ENCODE measurements at regions not wholly inside any gene's neighbourhood (a gene's known extent, or its start where the extent isn't known, plus 50 kb on each side); places are given as distances from the start of the nearest gene placed in this dataset.
"Not testable (repeated sequence)": the region's sequence is repeated elsewhere in the genome, so short reads cannot be mapped to it uniquely, and the experiment has no call there.

DNA sequence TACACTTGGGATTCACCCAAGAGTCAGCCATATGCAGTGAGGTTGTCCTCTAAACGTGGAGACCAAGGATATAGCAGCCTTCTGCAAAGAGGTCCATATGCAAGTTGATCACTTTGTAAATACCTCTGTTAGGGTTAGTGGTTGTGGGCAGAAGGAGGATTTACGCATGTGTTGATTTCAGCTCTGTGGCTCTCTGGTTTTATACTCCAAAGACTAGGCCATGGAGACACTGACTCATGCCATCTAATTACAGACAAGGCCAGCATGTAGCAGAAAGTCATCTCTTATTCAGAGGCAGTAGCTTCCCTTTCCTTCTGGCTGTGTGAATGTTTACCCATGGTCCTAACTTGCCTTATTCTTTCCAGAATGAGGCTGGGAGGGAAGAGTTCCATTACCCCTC is 140.9 kb upstream of the GOLGA6L4 start:
- not testable (repeated sequence) for DNase-seq (ENCODE audit: low read depth)

DNA sequence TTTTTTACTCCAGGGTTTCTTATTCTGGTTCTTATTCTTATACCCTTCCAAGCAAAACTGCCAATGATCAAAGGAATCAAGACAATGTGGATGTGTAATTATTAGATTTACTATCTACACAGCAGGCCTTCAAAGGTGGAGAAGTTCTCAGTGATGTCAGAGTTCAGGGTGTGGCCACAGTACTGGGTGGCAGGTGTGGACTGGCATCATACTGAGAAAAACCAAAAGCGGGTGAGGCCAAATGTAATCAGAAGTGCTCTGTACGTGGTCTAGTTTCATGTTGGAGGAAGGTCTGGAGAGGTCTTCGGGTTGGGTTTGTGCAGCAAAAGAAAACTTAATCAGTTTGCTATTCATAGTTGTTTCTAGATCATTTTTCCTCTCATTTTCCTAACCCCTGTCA is 138.5 kb upstream of the GOLGA6L4 start:
- not testable (repeated sequence) for DNase-seq (ENCODE audit: low read depth)

DNA sequence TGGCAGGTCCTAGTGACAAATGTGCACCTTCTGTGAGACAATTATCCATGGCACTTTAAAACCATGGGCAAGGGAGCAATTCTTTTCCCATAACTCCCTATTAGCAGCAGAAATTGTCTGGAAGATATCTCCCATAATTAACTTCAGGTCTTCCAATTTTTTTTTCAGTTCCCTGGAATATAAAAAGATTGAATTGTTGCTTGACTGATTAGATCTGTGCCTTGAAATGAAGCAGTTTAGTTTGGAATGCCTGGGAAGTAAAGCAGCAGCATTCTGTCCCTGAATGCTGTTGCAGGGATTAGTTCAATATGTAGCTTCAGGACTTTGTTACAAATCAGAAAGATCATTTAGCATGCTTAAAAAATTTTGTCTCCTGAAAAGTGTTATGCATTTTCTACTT is 137.0 kb upstream of the GOLGA6L4 start:
- DNase-seq (ENCODE audit: low read depth): no peak

DNA sequence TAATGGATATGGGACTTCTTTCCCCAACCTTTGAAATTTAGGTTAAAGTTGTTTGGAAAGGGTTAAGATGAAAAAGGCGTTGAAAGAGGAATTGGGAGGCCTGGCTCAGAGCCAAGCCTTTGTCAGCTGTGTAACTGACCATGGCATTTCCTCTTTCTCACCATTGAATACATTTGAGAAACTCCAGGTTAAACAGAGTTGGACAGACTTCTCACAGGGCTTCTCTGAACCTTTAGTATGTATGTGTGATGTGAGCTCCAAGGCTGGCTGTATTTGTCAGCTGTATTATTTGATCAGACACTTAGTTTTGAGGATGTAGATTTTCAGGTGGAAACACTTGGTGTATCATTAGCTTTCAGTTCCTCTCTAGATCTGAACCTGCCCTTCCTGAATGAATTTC is 136.4 kb upstream of the GOLGA6L4 start:
- DNase-seq (ENCODE audit: low read depth): no peak

DNA sequence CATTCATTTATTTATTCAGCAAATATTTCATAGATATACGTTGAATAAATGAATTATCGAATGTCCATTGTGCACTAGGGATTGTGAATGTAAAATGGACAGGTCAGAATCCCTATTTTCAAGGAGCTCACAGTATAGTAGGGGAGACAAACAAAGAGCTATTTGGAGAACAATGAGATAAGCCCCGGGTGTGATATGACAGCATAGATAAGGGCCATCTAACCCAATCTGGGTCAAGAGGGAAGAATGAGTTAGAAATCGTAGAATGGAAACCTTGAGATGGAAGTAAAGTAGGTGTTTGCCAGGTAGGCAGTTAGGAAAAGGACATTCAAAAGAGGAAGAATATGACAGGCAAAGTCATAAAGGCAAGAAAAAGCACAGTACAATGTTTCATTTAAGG is 132.2 kb upstream of the GOLGA6L4 start:
- no peak for DNase-seq (ENCODE audit: low read depth)

DNA sequence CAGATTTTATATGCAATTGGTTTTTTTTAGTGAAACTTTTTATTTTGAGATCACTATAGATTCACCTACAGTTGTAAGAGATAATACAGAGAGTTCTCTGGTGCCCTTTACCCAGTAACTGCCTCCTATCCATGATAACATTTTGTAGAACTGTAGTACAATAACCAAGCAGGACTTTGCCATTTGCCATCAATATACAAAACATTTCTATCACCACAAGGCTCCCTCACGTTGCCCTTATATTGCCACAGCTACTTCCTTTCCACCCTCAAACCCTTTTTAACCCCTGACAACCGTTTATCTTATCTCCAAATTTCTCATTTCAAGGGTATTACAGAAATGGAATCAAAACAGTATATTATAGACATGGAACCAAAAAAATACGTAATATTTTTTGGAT is 130.7 kb upstream of the GOLGA6L4 start:
- no peak for DNase-seq (ENCODE audit: low read depth)

DNA sequence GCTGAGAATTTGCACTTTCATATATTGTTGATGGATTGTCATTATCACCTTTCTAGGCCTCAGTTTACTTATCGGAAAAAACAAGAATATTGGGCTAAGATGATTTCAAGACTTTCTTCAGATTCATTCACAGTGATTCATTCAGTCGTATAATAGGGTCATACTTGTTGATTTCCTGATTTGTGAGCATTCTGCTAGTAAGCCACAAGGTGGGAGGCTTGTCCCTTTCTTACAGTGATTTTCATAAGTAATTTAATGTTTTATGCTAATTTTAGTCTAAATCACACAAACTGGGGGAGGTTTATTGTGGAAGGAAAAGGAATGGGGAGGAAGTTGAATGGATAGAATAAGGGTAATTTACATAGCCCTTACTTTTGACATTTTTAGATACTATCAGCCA is 126.8 kb upstream of the GOLGA6L4 start:
- no peak for DNase-seq (ENCODE audit: low read depth)

DNA sequence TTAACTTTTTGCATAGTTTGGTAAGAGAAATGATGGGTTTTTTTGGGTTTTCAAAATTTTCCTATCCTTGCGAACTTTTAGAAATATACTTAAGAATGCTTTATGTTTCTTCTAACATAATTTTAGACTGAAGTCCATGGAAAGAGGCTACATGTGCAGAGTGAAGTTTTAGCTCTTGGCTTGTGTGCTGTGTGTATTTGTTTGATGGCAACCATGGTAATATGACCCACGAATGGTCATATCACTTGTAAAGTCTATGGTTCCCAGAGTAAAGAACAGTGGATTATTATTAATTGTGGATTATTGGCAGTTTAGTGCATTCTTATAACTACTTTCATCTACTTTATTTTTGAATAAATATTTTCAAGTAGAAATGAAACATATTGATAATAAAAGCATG is 124.0 kb upstream of the GOLGA6L4 start:
- DNase-seq (ENCODE audit: low read depth): no peak

DNA sequence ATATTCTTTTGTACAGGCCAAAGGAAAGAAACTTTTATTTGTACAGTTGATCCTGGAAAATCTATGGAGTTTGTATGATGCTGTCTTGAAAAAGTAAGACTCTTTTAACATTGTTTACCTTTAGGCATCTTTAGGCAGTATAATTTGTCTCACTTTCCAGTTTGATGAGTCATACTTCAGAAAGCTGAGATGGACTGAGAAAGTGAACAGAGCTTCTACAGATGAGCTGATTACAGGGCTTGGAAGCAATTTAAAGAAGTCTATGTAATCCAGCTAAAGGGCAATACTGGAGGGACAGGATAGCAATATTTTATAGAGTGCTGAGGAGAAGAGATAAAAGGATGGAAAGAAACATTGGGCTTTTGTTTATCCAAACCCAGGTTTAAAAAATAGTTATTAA is 123.5 kb upstream of the GOLGA6L4 start:
- no peak for DNase-seq (ENCODE audit: low read depth)

DNA sequence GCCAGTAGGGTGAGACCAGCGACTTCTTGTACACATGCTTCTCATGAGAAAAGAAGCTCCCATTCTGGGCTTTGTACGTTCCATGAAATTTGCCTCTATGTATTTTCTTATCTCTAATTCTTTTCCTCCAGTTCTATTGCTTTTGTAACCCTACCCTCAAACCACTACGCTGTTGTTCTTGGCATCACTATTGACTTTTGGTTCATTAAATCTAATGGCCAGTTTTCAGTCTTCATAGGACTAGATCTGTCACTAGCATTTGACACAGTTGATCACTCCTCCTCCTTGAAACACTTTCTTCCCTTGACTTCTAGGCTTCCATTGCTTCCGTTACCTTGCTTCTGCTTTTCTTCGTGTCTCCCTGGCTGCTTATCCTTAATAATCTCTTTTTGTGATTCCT is 121.7 kb upstream of the GOLGA6L4 start:
- no peak for DNase-seq (ENCODE audit: low read depth)

DNA sequence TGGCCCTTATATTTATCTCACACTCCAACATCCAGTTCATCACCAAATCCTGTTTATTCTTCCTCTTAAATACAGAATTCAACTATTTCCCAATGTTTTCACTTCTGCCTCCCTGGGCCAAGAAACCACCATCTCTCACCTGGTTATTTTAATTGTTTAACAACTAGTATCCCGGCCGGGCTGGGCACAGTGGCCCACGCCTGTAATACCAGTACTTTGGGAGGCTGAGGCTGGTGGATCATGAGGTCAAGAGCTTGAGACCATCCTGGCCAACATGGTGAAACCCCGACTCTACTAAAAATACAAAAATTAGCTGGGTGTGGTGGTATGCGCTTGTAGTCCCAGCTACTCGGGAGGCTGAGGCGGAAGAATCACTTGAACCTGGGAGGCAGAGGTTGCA is 120.9 kb upstream of the GOLGA6L4 start:
- not testable (repeated sequence) for DNase-seq (ENCODE audit: low read depth)

DNA sequence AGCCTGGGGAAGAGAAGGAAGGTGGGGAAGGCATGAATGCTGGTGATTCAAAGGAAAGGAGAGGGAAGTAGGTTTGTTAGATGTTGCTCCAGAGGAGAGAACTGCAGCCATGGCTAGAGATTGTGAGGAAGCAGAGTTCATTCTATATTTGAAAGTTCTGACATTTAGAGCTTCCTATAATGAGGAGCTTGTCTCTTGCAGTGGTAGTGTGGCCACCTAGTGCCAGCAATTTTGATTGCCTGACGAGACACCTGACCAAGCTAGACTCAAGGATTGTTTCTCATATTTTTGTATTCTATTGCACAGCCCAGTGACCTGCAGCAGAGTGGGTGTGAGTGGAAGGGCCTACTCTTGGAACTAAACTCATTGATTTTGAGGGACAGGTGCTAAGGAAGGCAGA is 116.2 kb upstream of the GOLGA6L4 start:
- not testable (repeated sequence) for DNase-seq (ENCODE audit: low read depth)

DNA sequence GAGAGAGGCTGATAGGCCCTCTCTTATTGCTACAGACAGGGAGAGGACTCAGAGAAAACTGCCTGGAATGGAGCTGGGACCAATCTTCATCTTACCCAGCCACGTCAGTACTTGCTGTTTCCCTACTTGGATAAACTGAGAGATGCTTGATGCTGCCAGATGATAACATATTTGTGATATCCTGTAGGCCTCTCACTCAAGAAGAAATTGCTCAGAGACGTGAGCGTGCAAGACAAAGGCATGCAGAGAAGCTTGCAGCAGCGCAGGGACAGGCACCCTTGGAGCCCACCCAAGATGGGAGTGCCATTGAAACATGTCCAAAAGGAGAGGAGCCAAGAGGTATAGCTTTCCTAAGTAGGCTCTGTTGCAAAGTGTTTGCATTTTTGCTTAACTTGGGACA is 114.7 kb upstream of the GOLGA6L4 start:
- not testable (repeated sequence) for DNase-seq (ENCODE audit: low read depth)

DNA sequence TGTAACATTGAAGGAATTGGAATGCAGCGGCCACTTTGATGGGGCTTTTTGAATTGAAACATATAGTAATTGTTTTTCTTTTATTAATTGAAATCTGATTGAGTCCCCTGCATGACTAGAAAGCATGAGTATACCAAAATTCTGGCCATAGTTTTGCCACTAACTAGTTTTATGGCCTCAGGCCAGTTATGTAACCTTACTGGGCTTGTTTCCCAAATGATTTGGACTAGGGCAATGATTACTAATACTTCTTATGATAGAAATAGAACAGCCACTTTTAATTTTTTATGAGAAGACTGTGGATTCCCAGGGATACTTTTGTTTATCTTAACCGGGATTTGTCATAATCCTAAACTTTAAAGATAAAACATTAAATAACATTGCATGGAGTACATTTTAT is 106.9 kb upstream of the GOLGA6L4 start:
- not testable (repeated sequence) for DNase-seq (ENCODE audit: low read depth)

DNA sequence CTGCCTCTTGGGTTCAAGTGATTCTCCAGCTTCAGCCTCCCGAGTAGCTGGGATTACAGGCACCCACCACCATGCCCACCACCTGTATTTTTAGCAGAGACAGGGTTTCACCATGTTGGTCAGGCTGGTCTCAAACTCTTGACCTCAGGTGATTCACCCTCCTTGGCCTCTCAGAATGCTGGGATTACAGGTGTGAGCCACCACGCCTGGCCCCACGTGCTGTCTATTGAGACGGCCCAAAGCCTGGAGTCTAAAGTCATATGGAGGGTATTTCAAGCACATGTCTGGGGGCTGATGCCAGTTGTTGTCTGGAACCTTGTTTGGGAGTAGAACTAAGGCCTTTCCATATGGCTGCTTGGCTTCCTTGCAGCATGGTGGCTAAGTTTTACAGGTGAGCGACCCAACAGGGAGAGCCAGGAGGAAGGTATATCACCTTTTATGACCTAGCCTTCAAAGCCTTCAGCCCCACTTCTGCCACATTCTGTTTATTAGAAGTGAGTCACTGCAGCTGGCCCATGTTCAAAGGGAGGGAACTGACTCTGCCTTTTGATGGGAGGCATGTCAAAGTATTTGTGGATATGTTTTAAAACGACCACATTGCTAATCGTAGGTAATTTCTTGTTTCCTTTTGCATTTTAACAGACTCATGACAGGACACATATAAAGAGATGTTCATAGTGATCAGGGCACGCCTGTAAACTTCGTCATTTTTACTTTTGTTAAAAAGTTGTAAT is 105.3 kb upstream of the GOLGA6L4 start:
- not testable (repeated sequence) for DNase-seq (ENCODE audit: low read depth)

DNA sequence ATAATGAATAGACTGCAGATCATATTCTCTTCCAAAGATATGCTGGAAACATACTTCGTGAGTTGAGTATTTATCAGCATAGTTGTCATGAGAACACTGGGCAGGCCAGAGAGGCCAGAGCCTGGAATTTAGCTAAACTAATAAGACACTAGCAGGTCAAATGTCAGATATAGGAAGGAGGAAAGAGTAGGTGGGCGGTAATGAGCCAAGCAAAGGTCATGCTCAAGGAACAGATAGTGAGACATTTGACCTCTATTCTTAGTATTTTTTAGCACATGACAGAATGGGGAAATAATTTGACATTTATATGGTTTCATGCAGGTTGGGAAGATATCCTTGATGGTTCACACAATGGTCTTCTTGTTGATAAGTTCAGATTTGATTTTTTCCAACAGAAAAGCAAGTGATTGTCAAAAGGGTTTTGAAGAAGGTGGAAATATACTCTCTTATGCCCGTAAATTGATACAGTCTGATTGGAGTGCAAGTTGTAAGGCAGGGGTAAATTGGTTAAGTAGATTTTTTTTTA is 99.6 kb upstream of the GOLGA6L4 start:
- not testable (repeated sequence) for DNase-seq (ENCODE audit: low read depth)

DNA sequence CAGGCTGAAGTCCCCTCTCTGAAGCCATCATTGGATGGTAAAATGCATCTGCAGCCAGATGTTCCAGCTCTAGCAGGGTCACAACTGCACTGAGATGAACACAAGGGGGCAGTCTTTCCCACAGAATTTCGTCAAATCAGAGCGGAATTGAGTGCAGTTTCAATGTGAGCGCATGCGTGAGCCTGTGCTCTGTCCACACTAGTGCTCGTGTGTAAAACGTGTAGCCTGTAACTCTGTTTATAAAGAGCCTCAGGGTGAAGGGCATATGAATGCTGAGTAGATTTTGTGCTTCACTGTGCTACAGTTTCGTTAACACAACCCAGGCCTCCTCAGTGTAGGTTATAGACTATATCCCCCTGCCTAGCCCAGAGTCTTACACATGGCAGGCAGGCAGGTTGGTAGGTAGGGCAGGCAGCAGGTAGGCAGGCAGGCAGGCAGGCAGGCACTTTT is 92.7 kb upstream of the GOLGA6L4 start:
- DNase-seq (ENCODE audit: low read depth): peak; percentile 54

DNA sequence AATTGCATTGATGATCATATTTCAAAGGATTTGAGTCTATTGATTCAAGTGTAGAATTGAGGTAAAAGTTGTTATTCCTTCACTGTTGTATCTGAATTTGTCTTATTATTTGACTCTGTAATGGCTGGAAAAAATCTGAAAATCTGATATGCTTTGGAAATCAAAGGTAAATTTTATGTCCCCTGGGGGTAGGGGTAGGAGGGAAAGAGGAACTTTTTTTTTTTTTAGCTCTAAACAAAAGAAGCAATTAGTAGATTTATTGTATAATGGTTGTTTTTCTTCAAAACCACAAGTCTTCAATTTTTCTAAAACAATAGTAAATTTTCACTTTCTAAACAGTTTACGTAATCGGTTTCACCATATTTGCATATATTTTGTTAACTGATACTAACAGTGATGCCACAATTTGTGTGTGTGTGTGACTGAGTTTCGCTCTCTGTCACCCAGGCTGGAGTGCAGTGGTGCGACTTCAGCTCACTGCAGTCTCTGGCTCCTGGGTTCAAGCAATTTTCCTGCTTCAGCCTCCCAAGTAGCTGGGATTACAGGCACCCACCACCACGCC is 91.7 kb upstream of the GOLGA6L4 start:
- DNase-seq (ENCODE audit: low read depth): no peak

DNA sequence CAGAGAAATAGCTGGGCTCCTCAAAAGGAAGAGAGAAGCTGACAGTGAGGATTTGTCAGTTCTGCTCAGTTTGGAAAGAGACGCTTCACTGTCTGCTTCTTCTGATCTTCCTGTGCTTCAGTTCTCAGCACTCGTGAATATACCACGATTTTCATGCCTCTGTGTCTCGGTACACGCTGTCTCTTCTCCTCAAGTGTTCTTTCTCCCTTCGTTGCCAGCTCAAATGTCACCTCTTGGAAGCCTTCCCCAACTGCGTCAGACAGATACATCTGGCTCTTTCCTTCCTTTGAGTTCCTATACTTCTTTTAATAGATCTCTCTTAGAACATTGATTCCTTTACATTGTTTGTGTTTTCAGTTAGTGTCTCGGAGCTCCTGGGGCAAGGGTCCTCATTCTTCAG is 90.6 kb upstream of the GOLGA6L4 start:
- not testable (repeated sequence) for DNase-seq (ENCODE audit: low read depth)

DNA sequence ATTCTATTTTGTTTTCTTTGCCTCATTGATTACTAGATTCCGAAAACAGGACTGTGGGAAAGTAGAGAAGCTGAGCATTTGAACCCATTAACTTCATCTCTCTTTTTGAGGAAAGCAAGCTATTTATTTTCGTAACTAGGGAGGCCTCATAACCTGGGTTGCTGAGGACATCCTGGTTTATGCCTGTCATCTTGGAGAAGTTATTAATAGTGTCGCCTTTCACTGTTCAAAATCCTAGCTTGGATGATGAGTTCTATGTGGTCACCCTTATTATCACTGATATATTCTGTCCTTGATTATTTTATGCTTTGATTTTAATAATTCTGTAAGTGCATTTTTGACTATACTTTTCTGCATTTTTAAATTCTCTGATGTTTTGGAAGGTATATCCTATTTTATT is 89.3 kb upstream of the GOLGA6L4 start:
- DNase-seq (ENCODE audit: low read depth): not testable (repeated sequence)

DNA sequence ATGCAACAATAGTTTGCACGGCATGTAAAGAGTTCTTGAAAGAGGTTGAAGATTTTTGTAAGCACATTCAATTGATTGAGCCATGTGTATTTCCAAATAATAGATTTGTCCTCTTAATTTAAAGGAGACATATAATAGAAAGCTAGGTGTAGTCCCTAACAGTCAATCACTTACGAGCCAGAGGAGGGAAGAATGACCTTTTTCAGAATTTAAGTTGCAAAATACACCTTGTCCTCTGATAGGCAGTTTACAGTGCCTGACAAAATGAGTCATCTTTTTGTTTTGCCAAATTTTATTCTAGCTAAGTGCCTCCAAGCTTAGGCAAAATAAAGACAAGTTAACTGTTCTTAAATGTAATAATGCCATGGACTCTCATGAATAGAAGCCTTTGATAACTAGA is 88.3 kb upstream of the GOLGA6L4 start:
- not testable (repeated sequence) for DNase-seq (ENCODE audit: low read depth)

DNA sequence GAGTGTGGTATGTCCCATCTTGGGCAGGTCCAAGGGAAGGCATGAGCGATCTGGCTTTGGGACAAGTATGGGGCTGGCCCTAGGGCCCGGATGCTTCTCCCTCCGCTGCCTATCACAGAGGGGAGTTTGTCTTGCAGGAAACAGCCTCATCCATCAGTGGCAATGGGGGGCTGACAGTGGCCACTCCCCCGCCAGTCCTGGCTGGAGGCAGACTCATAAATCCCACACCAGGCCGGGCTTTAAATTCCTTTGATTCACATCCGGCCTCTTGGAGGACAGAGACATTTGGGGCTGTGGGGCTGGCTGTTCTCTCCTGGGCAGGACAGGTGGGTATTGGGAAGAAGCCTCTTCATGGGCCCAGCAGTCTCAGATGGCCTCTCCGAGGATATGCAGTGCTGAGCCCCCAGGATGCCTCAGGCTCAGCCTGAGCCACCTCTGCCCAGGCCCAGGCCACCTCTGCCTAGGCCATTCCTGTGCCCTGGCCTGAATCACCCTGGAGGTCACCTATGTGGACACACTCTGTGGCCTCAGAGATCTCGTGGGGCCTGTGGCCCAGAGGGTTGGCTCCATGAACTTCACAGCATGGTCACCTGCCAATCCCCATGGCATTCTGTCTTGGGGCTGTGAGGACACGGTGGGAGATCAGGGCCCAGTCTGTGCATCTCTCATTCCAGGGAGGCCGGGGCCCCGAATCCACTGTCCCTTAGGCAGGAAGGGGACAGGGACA is 84.2 kb upstream of the GOLGA6L4 start:
- DNase-seq (ENCODE audit: low read depth): no peak

DNA sequence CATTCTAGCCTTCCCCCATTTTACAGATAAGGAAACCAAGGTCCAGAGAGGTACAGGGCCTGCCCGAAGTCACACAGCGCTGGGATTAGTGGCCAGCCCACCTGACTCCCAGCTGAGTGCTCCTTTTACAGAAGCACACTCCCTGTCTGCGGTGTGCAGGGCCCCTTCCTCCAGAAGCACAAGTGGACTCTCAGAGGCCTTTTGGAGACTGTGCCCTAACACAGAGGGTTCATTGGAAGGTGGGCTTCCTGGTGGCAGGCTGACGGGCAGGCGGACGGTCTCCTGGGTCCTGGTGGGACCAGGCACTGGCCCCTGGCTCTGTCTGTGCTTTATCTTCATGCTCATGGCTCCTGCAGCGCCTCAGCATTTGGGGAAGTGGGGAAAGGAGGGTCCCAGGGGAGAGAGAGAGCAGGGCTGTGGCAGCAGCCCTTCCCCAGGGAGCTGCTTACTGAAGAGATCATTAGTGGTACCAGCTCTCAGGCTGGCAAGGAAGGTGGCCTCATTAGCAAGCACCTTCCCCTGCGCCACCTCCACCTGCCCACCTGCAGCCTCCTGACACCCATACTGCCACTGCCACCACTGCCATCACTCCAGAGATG is 83.1 kb upstream of the GOLGA6L4 start:
- not testable (repeated sequence) for DNase-seq (ENCODE audit: low read depth)
